SKM-1 (cell line): ENCODE measurements at regions not wholly inside any gene's neighbourhood (a gene's known extent, or its start where the extent isn't known, plus 50 kb on each side); places are given as distances from the start of the nearest gene placed in this dataset.
"Not testable (repeated sequence)": the region's sequence is repeated elsewhere in the genome, so short reads cannot be mapped to it uniquely, and the experiment has no call there.

Experiments used
- DNase-seq: peaks from one replicate; lab custom pipeline; 2025; ENCODE audit not compliant: unreplicated experiment; lab: John Stamatoyannopoulos, UW

GRCh38 chr12:131229079-131229425 is 275.3 kb downstream of the ADGRD1 start:
- DNase-seq: not testable (repeated sequence)

GRCh38 chr12:131229426-131230339 is 276.0 kb downstream of the ADGRD1 start:
- DNase-seq: no peak

- no peak for DNase-seq
Observed at GRCh38 chr12:131230340-131231031, 276.8 kb downstream of the ADGRD1 start.

- DNase-seq: no peak
Observed at GRCh38 chr12:131231032-131231980, 277.6 kb downstream of the ADGRD1 start.

- no peak for DNase-seq
Observed at GRCh38 chr12:131232036-131232435, 278.3 kb downstream of the ADGRD1 start.

GRCh38 chr12:131232872-131233271 is 279.2 kb downstream of the ADGRD1 start:
- not testable (repeated sequence) for DNase-seq

- DNase-seq: not testable (repeated sequence)
Observed at GRCh38 chr12:131233850-131234789, 280.4 kb downstream of the ADGRD1 start.

GRCh38 chr12:131234841-131235271 is 281.1 kb downstream of the ADGRD1 start:
- DNase-seq: not testable (repeated sequence)

GRCh38 chr12:131235871-131236271 is 282.2 kb downstream of the ADGRD1 start:
- DNase-seq: no peak

GRCh38 chr12:131239384-131240094 is 285.8 kb downstream of the ADGRD1 start:
- no peak for DNase-seq

GRCh38 chr12:131241517-131241916 is 287.8 kb downstream of the ADGRD1 start:
- no peak for DNase-seq

- no peak for DNase-seq
Observed at GRCh38 chr12:131242741-131243496, 289.2 kb downstream of the ADGRD1 start.

- not testable (repeated sequence) for DNase-seq
Observed at GRCh38 chr12:131244157-131244688, 290.5 kb downstream of the ADGRD1 start.

- DNase-seq: not testable (repeated sequence)
Observed at GRCh38 chr12:131245161-131245560, 291.5 kb downstream of the ADGRD1 start.

GRCh38 chr12:131245564-131246355 is 292.1 kb downstream of the ADGRD1 start:
- DNase-seq: no peak

- not testable (repeated sequence) for DNase-seq
Observed at GRCh38 chr12:131247026-131247725, 293.5 kb downstream of the ADGRD1 start.

- not testable (repeated sequence) for DNase-seq
Observed at GRCh38 chr12:131247875-131248274, 294.2 kb downstream of the ADGRD1 start.
